HepG2 (cell line): ENCODE measurements at regions not wholly inside any gene's neighbourhood (a gene's known extent, or its start where the extent isn't known, plus 50 kb on each side); places are given as distances from the start of the nearest gene placed in this dataset.
A peak's percentile ranks its signal among the peaks of the same experiment; 100 is the strongest.

Experiments used
- ATF3 ChIP-seq: sonication (generic); formaldehyde crosslinking; IDR thresholded peaks from 2 replicates; pipeline ENCODE4 v1.4.0; 2020; ENCODE audit warnings: missing genetic modification reagents
- DNMT3B ChIP-seq: conservative IDR thresholded peaks from 2 replicates; pipeline ENCODE4 v1.6.1; 2016; ENCODE audit warnings: missing biosample characterization, control low read depth
- FOXA1 ChIP-seq, 2 experiments: fragments of 450-650 bp in 1 of 2; sonication (generic) in 1 of 2; formaldehyde crosslinking in 1 of 2; IDR thresholded peaks; 2 replicates each; pipeline versions ENCODE4 v1.4.0 to v1.6.1; 2016 to 2020; ENCODE audit warnings: missing genetic modification reagents in 1 of 2
- ISL2 ChIP-seq: sonication (generic); formaldehyde crosslinking; IDR thresholded peaks from 2 replicates; pipeline ENCODE4 v1.5.0; 2020; ENCODE audit warnings: missing genetic modification reagents
- KDM4B ChIP-seq: sonication (generic); formaldehyde crosslinking; IDR thresholded peaks from 2 replicates; pipeline ENCODE4 v1.4.0; 2020; ENCODE audit warnings: missing genetic modification reagents
- NPAS2 ChIP-seq: sonication (generic); formaldehyde crosslinking; IDR thresholded peaks from 2 replicates; pipeline ENCODE4 v1.8.0; 2022; ENCODE audit warnings: mild to moderate bottlenecking, missing genetic modification reagents, borderline replicate concordance
- PTBP1 ChIP-seq: fragments of 200-400 bp; formaldehyde crosslinking; IDR thresholded peaks from 2 replicates; pipeline ENCODE4 v1.6.1; 2018; ENCODE audit warnings: low read length, low read depth; ENCODE audit not compliant: poor library complexity, severe bottlenecking
- SAFB2 ChIP-seq: sonication (generic); formaldehyde crosslinking; IDR thresholded peaks from 2 replicates; pipeline ENCODE4 v1.5.1; 2020; ENCODE audit warnings: missing genetic modification reagents, low read depth, mild to moderate bottlenecking, borderline replicate concordance
- SMAD1 ChIP-seq: sonication (generic); formaldehyde crosslinking; IDR thresholded peaks from 2 replicates; pipeline ENCODE4 v1.4.0; 2020; ENCODE audit warnings: missing genetic modification reagents, low read depth, mild to moderate bottlenecking, borderline replicate concordance
- ZBTB33 ChIP-seq: sonication (generic); formaldehyde crosslinking; IDR thresholded peaks from 2 replicates; pipeline ENCODE4 v1.4.0; 2020; ENCODE audit warnings: missing genetic modification reagents
- ZBTB39 ChIP-seq: sonication (generic); formaldehyde crosslinking; IDR thresholded peaks from 2 replicates; pipeline ENCODE4 v1.5.0; 2020; ENCODE audit warnings: missing genetic modification reagents
- ZMYM2 ChIP-seq: sonication (generic); formaldehyde crosslinking; IDR thresholded peaks from 2 replicates; pipeline ENCODE4 v1.8.0; 2022; ENCODE audit warnings: mild to moderate bottlenecking, missing genetic modification reagents
- ZNF18 ChIP-seq: sonication (generic); formaldehyde crosslinking; IDR thresholded peaks from 2 replicates; pipeline ENCODE4 v1.8.0; 2022; ENCODE audit warnings: mild to moderate bottlenecking, missing genetic modification reagents; ENCODE audit not compliant: insufficient replicate concordance
- ZNF256 ChIP-seq: sonication (generic); formaldehyde crosslinking; conservative IDR thresholded peaks from 2 replicates; pipeline ENCODE4 v1.4.0; 2020; ENCODE audit warnings: missing genetic modification reagents
- ZNF280D ChIP-seq: sonication (generic); formaldehyde crosslinking; IDR thresholded peaks from 2 replicates; pipeline ENCODE4 v1.5.1; 2020; ENCODE audit warnings: mild to moderate bottlenecking, missing genetic modification reagents
- ZNF34 ChIP-seq: sonication (generic); formaldehyde crosslinking; IDR thresholded peaks from 2 replicates; pipeline ENCODE4 v1.4.0; 2020; ENCODE audit warnings: mild to moderate bottlenecking, missing genetic modification reagents, borderline replicate concordance
- ZNF766 ChIP-seq: sonication (generic); formaldehyde crosslinking; IDR thresholded peaks from 2 replicates; pipeline ENCODE4 v1.5.0; 2020; ENCODE audit warnings: missing genetic modification reagents, borderline replicate concordance

GRCh38 chr10:58967551-58968388 lies 208.7 kb upstream of the PHYHIPL start (continued):
- TF ChIP-seq ZNF34 (CRISPR knock-in tag), result no peak
- no peak for TF ChIP-seq ATF3 (CRISPR knock-in tag)
- TF ChIP-seq NPAS2, result no peak
- TF ChIP-seq ZNF18, result no peak
- no peak for TF ChIP-seq KDM4B (CRISPR knock-in tag)
- TF ChIP-seq SAFB2, result peak; percentile 45; the same call in 1 of the 2 replicates
- TF ChIP-seq DNMT3B (CRISPR knock-in tag), result no peak
- TF ChIP-seq SMAD1 (CRISPR knock-in tag), result 0 out of 2 replicates have a peak, but pooled peaks have one; percentile 69
- TF ChIP-seq ZNF256 (CRISPR knock-in tag), result no peak
- peak; percentile 41; the same call in 1 of the 2 replicates for TF ChIP-seq ZMYM2 (CRISPR knock-in tag)
- TF ChIP-seq ISL2 (CRISPR knock-in tag), result peak; percentile 65
- no peak for TF ChIP-seq FOXA1 (IDR thresholded peaks at IDR 0.05)
- peak; percentile 48 for TF ChIP-seq FOXA1 (CRISPR knock-in tag; IDR thresholded peaks at IDR 0.05)
- peak; percentile 67; the same call in 1 of the 2 replicates for TF ChIP-seq ZBTB39
- TF ChIP-seq ZNF766 (CRISPR knock-in tag), result no peak
- peak; percentile 54; the same call in 1 of the 2 replicates for TF ChIP-seq ZNF280D (CRISPR knock-in tag)
- peak; percentile 74 for TF ChIP-seq PTBP1
- TF ChIP-seq ZBTB33, result peak; percentile 28; the same call in 1 of the 2 replicates
